B cell (primary cell): ENCODE measurements at regions not wholly inside any gene's neighbourhood (a gene's known extent, or its start where the extent isn't known, plus 50 kb on each side); places are given as distances from the start of the nearest gene placed in this dataset.

ENCODE experiments used
- ATAC-seq: fragments of 200-7000 bp; cut with Tn5 transposase; one replicate; pipeline ENCODE4 v1.10.0; 2021; ENCODE audit warnings: low read depth, mild to moderate bottlenecking, moderate number of reproducible peaks, moderate library complexity
- CTCF ChIA-PET: fragments of 350-600 bp; sonication (Branson Sonifier 250); formaldehyde crosslinking; loops from one replicate; lab custom pipeline; 2021; ENCODE audit warnings: antibody characterized with exemption, inconsistent platforms; lab: Charles Lee
- POLR2A ChIA-PET: fragments of 350-600 bp; sonication (Branson Sonifier 250); formaldehyde crosslinking; loops from one replicate; lab custom pipeline; 2021; ENCODE audit warnings: antibody characterized with exemption; lab: Charles Lee
- DNase-seq: peaks from one replicate; pipeline ENCODE4 v3.0.0; 2013
- H2AFZ ChIP-seq: 2 replicates; pipeline ENCODE4 v1.6.1; 2012; ENCODE audit warnings: mild to moderate bottlenecking, low read depth, low read length; ENCODE audit not compliant: insufficient read depth, poor library complexity, severe bottlenecking
- H3K27ac ChIP-seq, 2 donors: 1 replicate in 1 of 2; 2 replicates in 1 of 2; pipeline ENCODE4 v1.5.1; 2012 to 2013; ENCODE audit warnings: low read length in 2 of 2, mild to moderate bottlenecking in 2 of 2, moderate library complexity in 1 of 2
- H3K27me3 ChIP-seq, 4 experiments: fragments of 200-600 bp in 1 of 4; sonication (generic) in 1 of 4; replicated peaks in 1 of 4; 1 replicate in 2 of 4; 2 replicates in 2 of 4; pipeline versions ENCODE4 v1.6.1 to v1.7.0; 2013 to 2016; ENCODE audit warnings: low read length in 3 of 4, mild to moderate bottlenecking in 2 of 4, mixed read lengths in 1 of 4, moderate library complexity in 1 of 4; ENCODE audit not compliant: insufficient read depth in 4 of 4, control insufficient read depth in 3 of 4; ENCODE audit errors: control extremely low read depth in 1 of 4
- H3K36me3 ChIP-seq, 2 experiments: replicated peaks in 1 of 2; 1 replicate in 1 of 2; 2 replicates in 1 of 2; pipeline versions ENCODE4 v1.6.1 to v1.7.1; 2013; ENCODE audit warnings: low read length in 1 of 2; ENCODE audit not compliant: insufficient read depth in 2 of 2, control insufficient read depth in 1 of 2; ENCODE audit errors: control extremely low read depth in 1 of 2, extremely low read depth in 1 of 2
- H3K4me1 ChIP-seq, 2 donors: fragments of 200-600 bp in 1 of 2; sonication (generic) in 1 of 2; 1 replicate in 1 of 2; 2 replicates in 1 of 2; pipeline versions ENCODE4 v1.5.1 to v1.6.1; 2013 to 2017; ENCODE audit warnings: low read length in 2 of 2; ENCODE audit not compliant: control insufficient read depth in 2 of 2, insufficient read depth in 2 of 2
- H3K4me2 ChIP-seq: replicated peaks from 2 replicates; pipeline ENCODE3; 2012; ENCODE audit warnings: mild to moderate bottlenecking, low read depth, low read length; ENCODE audit not compliant: poor library complexity, severe bottlenecking
- H3K4me3 ChIP-seq, 5 experiments: fragments of 200-600 bp in 1 of 5; sonication (generic) in 1 of 5; 1 replicate in 3 of 5; 2 replicates in 2 of 5; pipeline versions ENCODE4 v1.5.1 to v1.7.0; 2011 to 2016; ENCODE audit warnings: low read length in 4 of 5, mild to moderate bottlenecking in 4 of 5, low read depth in 2 of 5, control low read depth in 1 of 5, moderate library complexity in 1 of 5; ENCODE audit not compliant: insufficient read depth in 1 of 5; ENCODE audit errors: control extremely low read depth in 1 of 5, extremely low read depth in 1 of 5
- H3K79me2 ChIP-seq: fragments of 200-600 bp; sonication (generic); one replicate; pipeline ENCODE4 v1.6.0; 2016; ENCODE audit warnings: low read length; ENCODE audit not compliant: control insufficient read depth, insufficient read depth
- H3K9ac ChIP-seq: fragments of 200-600 bp; sonication (generic); 2 replicates; pipeline ENCODE4 v1.6.1; 2017; ENCODE audit warnings: mild to moderate bottlenecking, low read length, moderate library complexity
- H3K9me3 ChIP-seq, 3 donors: one replicate each; pipeline versions ENCODE4 v1.6.1 to v1.7.1; 2013; ENCODE audit warnings: low read length in 2 of 3; ENCODE audit not compliant: control insufficient read depth in 2 of 3, insufficient read depth in 1 of 3; ENCODE audit errors: control extremely low read depth in 1 of 3
- H4K20me1 ChIP-seq: 2 replicates; pipeline ENCODE4 v1.6.0; 2012; ENCODE audit warnings: mild to moderate bottlenecking, low read length; ENCODE audit not compliant: insufficient read depth, control insufficient read depth, poor library complexity, severe bottlenecking
- H3K27ac Mint-ChIP-seq: one replicate; pipeline ENCODE4 v1.8.0; 2021; ENCODE audit warnings: mixed read lengths
- H3K27me3 Mint-ChIP-seq: one replicate; pipeline ENCODE4 v1.8.0; 2021; ENCODE audit warnings: mixed read lengths
- H3K4me1 Mint-ChIP-seq: one replicate; pipeline ENCODE4 v1.8.0; 2021; ENCODE audit warnings: mixed read lengths
- H3K4me3 Mint-ChIP-seq: one replicate; pipeline ENCODE4 v1.8.0; 2021; ENCODE audit warnings: mixed read lengths
- H3K9me3 Mint-ChIP-seq: one replicate; pipeline ENCODE4 v1.8.0; 2022; ENCODE audit warnings: mixed read lengths; ENCODE audit not compliant: insufficient read depth
- EZH2 ChIP-seq: IDR thresholded peaks from 2 replicates; pipeline ENCODE4 v1.6.1; 2012; ENCODE audit warnings: borderline replicate concordance, low read depth, mild to moderate bottlenecking, moderate library complexity, low read length; ENCODE audit not compliant: insufficient read depth, poor library complexity, severe bottlenecking
- WGBS: methylation state at CpG from one replicate; pipeline ENCODE4 v1.1.5; 2013; ENCODE audit warnings: missing lambda C conversion rate; ENCODE audit not compliant: insufficient coverage; 5-methylcytosine and 5-hydroxymethylcytosine counted together
- intact Hi-C: fragments of 100-400 bp; cut with micrococcal nuclease; formaldehyde crosslinking; loops from one replicate; pipeline ENCODE4 v1.10.0; 2022
- TF ChIP-seq, protein P1 (sequence below): fragments of 200-600 bp; IDR thresholded peaks from one replicate; pipeline ENCODE4 v1.8.0; 2022; ENCODE audit warnings: antibody characterized with exemption, mild to moderate bottlenecking

DNA sequence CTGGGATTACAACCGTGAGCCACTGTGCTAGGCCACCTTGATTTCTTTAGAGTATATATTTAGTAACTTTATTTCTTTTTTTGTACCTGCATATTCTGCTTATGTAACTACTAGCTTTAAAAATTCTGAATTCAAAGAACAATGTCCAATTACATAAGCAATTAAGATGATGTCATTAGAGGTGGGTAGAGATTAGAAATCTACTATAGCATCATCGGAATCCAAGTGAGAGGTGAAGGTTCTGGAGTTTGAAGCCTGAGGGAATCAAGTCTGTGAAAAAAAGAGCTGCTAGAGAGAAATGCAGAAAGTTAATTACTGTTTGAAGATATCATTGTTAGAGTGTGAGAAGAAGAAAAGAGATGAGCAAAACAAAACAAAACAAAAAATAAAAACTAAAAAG is 79.0 kb upstream of the ENPEP start:
- H3K4me1 Mint-ChIP-seq: no peaks in the 10 kb centered on the region
- no peaks in the 10 kb centered on the region for H3K79me2 ChIP-seq
- no peak overlapping the region for H3K9ac ChIP-seq
- no peak overlapping the region for H2AFZ ChIP-seq
- H3K4me2 ChIP-seq: no peak overlapping the region
- POLR2A ChIA-PET: no interaction called here
- WGBS: no CpG with 5 or more reads among the region's 2 CpGs
- no peak overlapping the region for H3K4me3 Mint-ChIP-seq
- H4K20me1 ChIP-seq: no peaks in the 10 kb centered on the region
- no peaks in the 10 kb centered on the region for H3K27me3 ChIP-seq
- intact Hi-C loops: no loop called here
- H3K9me3 ChIP-seq: no peaks in the 10 kb centered on the region
- no peaks in the 10 kb centered on the region for H3K9me3 Mint-ChIP-seq
- no peak overlapping the region for H3K4me3 ChIP-seq
- no peak for ATAC-seq
- no peaks in the 10 kb centered on the region for H3K4me1 ChIP-seq
- TF ChIP-seq, protein P1, sequence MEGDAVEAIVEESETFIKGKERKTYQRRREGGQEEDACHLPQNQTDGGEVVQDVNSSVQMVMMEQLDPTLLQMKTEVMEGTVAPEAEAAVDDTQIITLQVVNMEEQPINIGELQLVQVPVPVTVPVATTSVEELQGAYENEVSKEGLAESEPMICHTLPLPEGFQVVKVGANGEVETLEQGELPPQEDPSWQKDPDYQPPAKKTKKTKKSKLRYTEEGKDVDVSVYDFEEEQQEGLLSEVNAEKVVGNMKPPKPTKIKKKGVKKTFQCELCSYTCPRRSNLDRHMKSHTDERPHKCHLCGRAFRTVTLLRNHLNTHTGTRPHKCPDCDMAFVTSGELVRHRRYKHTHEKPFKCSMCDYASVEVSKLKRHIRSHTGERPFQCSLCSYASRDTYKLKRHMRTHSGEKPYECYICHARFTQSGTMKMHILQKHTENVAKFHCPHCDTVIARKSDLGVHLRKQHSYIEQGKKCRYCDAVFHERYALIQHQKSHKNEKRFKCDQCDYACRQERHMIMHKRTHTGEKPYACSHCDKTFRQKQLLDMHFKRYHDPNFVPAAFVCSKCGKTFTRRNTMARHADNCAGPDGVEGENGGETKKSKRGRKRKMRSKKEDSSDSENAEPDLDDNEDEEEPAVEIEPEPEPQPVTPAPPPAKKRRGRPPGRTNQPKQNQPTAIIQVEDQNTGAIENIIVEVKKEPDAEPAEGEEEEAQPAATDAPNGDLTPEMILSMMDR: no peak
- no peak for TF ChIP-seq EZH2
- no peak overlapping the region for H3K27ac Mint-ChIP-seq
- H3K27me3 Mint-ChIP-seq: peaks cover 20% of the 10 kb centered on the region
- CTCF ChIA-PET: no interaction called here
- DNase-seq: no peak
- no peak overlapping the region for H3K27ac ChIP-seq
- H3K36me3 ChIP-seq: no peaks in the 10 kb centered on the region

DNA sequence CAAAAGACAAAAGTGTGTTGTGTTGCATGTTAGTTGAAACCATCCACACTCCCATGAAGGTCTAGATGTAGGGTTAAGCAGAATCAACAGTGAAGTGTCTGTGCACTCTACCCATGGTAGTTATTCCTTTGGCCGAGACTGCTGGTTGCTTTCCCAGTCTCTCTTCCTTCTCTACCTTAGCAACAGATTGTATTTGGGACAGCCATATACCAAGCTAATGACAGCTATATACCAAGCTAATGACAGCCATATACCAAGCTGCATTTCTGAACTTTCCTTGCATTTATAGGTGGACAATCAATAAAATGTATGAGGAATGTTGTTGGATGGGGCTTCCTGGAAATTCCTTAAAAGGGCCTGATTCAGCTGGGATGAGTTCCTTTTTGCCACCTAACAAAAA is 80.5 kb upstream of the ENPEP start:
- 100% methylated on average over 1 of the region's 1 CpG for WGBS
- Histone ChIP-seq H3K79me2 (no peaks in the 10 kb centered on the region), H4K20me1 (no peaks in the 10 kb centered on the region), H3K27me3 (no peaks in the 10 kb centered on the region), H3K4me3 (no peak overlapping the region), H3K9me3 (no peaks in the 10 kb centered on the region), H3K36me3 (no peaks in the 10 kb centered on the region), H3K9ac (no peak overlapping the region), H2AFZ (no peak overlapping the region), H3K4me1 (no peaks in the 10 kb centered on the region), H3K4me2 (no peak overlapping the region), H3K27ac (no peak overlapping the region)
- peaks cover 27% of the 10 kb centered on the region for H3K27me3 Mint-ChIP-seq
- DNase-seq (no peak), ATAC-seq (no peak)
- H3K27ac Mint-ChIP-seq: no peak overlapping the region
- no peaks in the 10 kb centered on the region for H3K9me3 Mint-ChIP-seq
- TF ChIP-seq EZH2: no peak
- TF ChIP-seq, protein P1: no peak
- ChIA-PET POLR2A (no interaction called here), CTCF (no interaction called here)
- H3K4me1 Mint-ChIP-seq: no peaks in the 10 kb centered on the region
- no peak overlapping the region for H3K4me3 Mint-ChIP-seq
- intact Hi-C loops: no loop called here
